H9 (cell line): ENCODE measurements at regions not wholly inside any gene's neighbourhood (a gene's known extent, or its start where the extent isn't known, plus 50 kb on each side); places are given as distances from the start of the nearest gene placed in this dataset.

Source experiments
- DNase-seq: peaks from one replicate; pipeline ENCODE4 v3.0.0-alpha.2; 2017
- H2AFZ ChIP-seq: one replicate; pipeline ENCODE4 v1.6.1; 2013; ENCODE audit warnings: mild to moderate bottlenecking, low read length, control low read depth, moderate library complexity
- H2AK5ac ChIP-seq: 2 replicates; pipeline ENCODE4 v1.6.1; 2013; ENCODE audit warnings: low read length, control low read depth, mixed read lengths; ENCODE audit not compliant: insufficient read length
- H2BK120ac ChIP-seq: one replicate; pipeline ENCODE4 v1.6.1; 2013; ENCODE audit warnings: low read depth, mild to moderate bottlenecking, low read length, control low read depth, inconsistent platforms; ENCODE audit not compliant: poor library complexity, severe bottlenecking
- H2BK12ac ChIP-seq: 2 replicates; pipeline ENCODE4 v1.6.1; 2013; ENCODE audit warnings: low read length, control low read depth, mixed read lengths, low read depth; ENCODE audit not compliant: insufficient read length
- H2BK15ac ChIP-seq: 2 replicates; pipeline ENCODE4 v1.6.1; 2013; ENCODE audit warnings: low read depth, low read length, control low read depth
- H2BK20ac ChIP-seq: one replicate; pipeline ENCODE4 v1.6.1; 2013; ENCODE audit warnings: low read depth, mild to moderate bottlenecking, low read length, control low read depth, inconsistent platforms; ENCODE audit not compliant: poor library complexity, severe bottlenecking
- H2BK5ac ChIP-seq: 2 replicates; pipeline ENCODE4 v1.6.1; 2013; ENCODE audit warnings: low read length, control low read depth, mixed read lengths; ENCODE audit not compliant: insufficient read length
- H3K14ac ChIP-seq: 2 replicates; pipeline ENCODE4 v1.6.1; 2013; ENCODE audit warnings: low read length, control low read depth; ENCODE audit not compliant: insufficient read depth
- H3K18ac ChIP-seq: 2 replicates; pipeline ENCODE4 v1.6.1; 2013; ENCODE audit warnings: low read depth, mild to moderate bottlenecking, mixed read lengths, low read length, control low read depth; ENCODE audit not compliant: insufficient read length
- H3K23ac ChIP-seq: 2 replicates; pipeline ENCODE4 v1.6.1; 2013; ENCODE audit warnings: low read length, control low read depth, mixed read lengths, low read depth; ENCODE audit not compliant: insufficient read length
- H3K23me2 ChIP-seq: 2 replicates; pipeline ENCODE4 v1.6.1; 2013; ENCODE audit warnings: low read depth, mild to moderate bottlenecking, mixed read lengths, low read length, control low read depth; ENCODE audit not compliant: insufficient read length, poor library complexity, severe bottlenecking
- H3K27ac ChIP-seq: 2 replicates; pipeline ENCODE4 v1.5.1; 2013; ENCODE audit warnings: low read length, control low read depth, mixed read lengths, low read depth; ENCODE audit not compliant: insufficient read length
- H3K27me3 ChIP-seq: 2 replicates; pipeline ENCODE4 v1.6.1; 2013; ENCODE audit warnings: low read length, control low read depth, inconsistent platforms; ENCODE audit not compliant: insufficient read depth
- H3K4ac ChIP-seq: 2 replicates; pipeline ENCODE4 v1.6.1; 2013; ENCODE audit warnings: low read depth, mild to moderate bottlenecking, control low read depth, inconsistent platforms, low read length, moderate library complexity
- H3K4me1 ChIP-seq: 2 replicates; pipeline ENCODE4 v1.6.1; 2013; ENCODE audit warnings: low read length, control low read depth, inconsistent platforms; ENCODE audit not compliant: insufficient read depth
- H3K4me2 ChIP-seq: 2 replicates; pipeline ENCODE4 v1.6.1; 2013; ENCODE audit warnings: low read length, control low read depth, mixed read lengths; ENCODE audit not compliant: insufficient read length, insufficient read depth
- H3K56ac ChIP-seq: 2 replicates; pipeline ENCODE4 v1.6.1; 2013; ENCODE audit warnings: low read depth, mild to moderate bottlenecking, mixed read lengths, low read length, control low read depth; ENCODE audit not compliant: insufficient read length
- H3K79me1 ChIP-seq: 2 replicates; pipeline ENCODE4 v1.6.1; 2013; ENCODE audit warnings: low read depth, mild to moderate bottlenecking, moderate library complexity, low read length, control low read depth, inconsistent platforms; ENCODE audit not compliant: insufficient read depth, poor library complexity, severe bottlenecking
- H3K79me2 ChIP-seq: 2 replicates; pipeline ENCODE4 v1.6.1; 2013; ENCODE audit warnings: low read length, control low read depth, inconsistent platforms; ENCODE audit not compliant: insufficient read depth
- H3K9ac ChIP-seq: 2 replicates; pipeline ENCODE4 v1.6.1; 2013; ENCODE audit warnings: low read length, control low read depth, mixed read lengths; ENCODE audit not compliant: insufficient read length; ENCODE audit errors: extremely low read depth
- H3K9me3 ChIP-seq: one replicate; pipeline ENCODE4 v1.6.1; 2013; ENCODE audit warnings: low read depth, low read length, inconsistent platforms; ENCODE audit not compliant: control insufficient read depth
- H3T11ph ChIP-seq: one replicate; pipeline ENCODE4 v1.6.1; 2013; ENCODE audit warnings: mild to moderate bottlenecking, low read length, control low read depth, inconsistent platforms
- H4K20me1 ChIP-seq: one replicate; pipeline ENCODE4 v1.6.1; 2013; ENCODE audit not compliant: control insufficient read depth, insufficient read length, insufficient read depth
- H4K5ac ChIP-seq: 2 replicates; pipeline ENCODE4 v1.6.1; 2013; ENCODE audit warnings: low read depth, mild to moderate bottlenecking, mixed read lengths, low read length, control low read depth; ENCODE audit not compliant: insufficient read length
- H4K8ac ChIP-seq: replicated peaks from 2 replicates; pipeline ENCODE4 v1.6.1; 2013; ENCODE audit warnings: low read length, control low read depth, mixed read lengths, low read depth; ENCODE audit not compliant: insufficient read length
- H4K91ac ChIP-seq: 2 replicates; pipeline ENCODE4 v1.6.1; 2013; ENCODE audit warnings: low read depth, mild to moderate bottlenecking, moderate library complexity, mixed read lengths, low read length, control low read depth; ENCODE audit not compliant: insufficient read length
- H3K27ac Mint-ChIP-seq, 3 experiments: 2 replicates in 2 of 3; 3 replicates in 1 of 3; pipeline ENCODE4 v1.8.0; 2020 to 2021; ENCODE audit warnings: mixed read lengths in 3 of 3, mild to moderate bottlenecking in 1 of 3, moderate library complexity in 1 of 3
- H3K27me3 Mint-ChIP-seq: 2 replicates; pipeline ENCODE4 v1.8.0; 2021; ENCODE audit warnings: low read depth, mild to moderate bottlenecking, moderate library complexity, mixed read lengths
- H3K36me3 Mint-ChIP-seq, 3 experiments: 2 replicates in 2 of 3; 3 replicates in 1 of 3; pipeline ENCODE4 v1.8.0; 2020 to 2021; ENCODE audit warnings: low read depth in 3 of 3, mixed read lengths in 3 of 3; ENCODE audit not compliant: insufficient read depth in 1 of 3
- H3K4me1 Mint-ChIP-seq, 2 experiments: 2 replicates each; pipeline ENCODE4 v1.8.0; 2020; ENCODE audit warnings: mixed read lengths in 2 of 2
- H3K4me3 Mint-ChIP-seq, 2 experiments: 2 replicates in 1 of 2; 3 replicates in 1 of 2; pipeline ENCODE4 v1.8.0; 2020 to 2021; ENCODE audit warnings: mild to moderate bottlenecking in 2 of 2, mixed read lengths in 2 of 2, moderate library complexity in 1 of 2
- H3K9me3 Mint-ChIP-seq, 2 experiments: 2 replicates in 1 of 2; 3 replicates in 1 of 2; pipeline ENCODE4 v1.8.0; 2020; ENCODE audit warnings: mild to moderate bottlenecking in 2 of 2, mixed read lengths in 2 of 2, moderate library complexity in 1 of 2
- WGBS: extraction: QIAGEN DNeasy Blood & Tissue Kit; methylation state at CpG from one replicate; pipeline ENCODE4 v1.1.7; 2013; ENCODE audit warnings: missing lambda C conversion rate, low lambda C conversion rate, mixed read lengths; ENCODE audit not compliant: insufficient read length; ENCODE audit errors: extremely low coverage; 5-methylcytosine and 5-hydroxymethylcytosine counted together
- TF ChIP-seq, protein P1 (sequence below): fragments of 200-600 bp; sonication (generic); conservative IDR thresholded peaks from 3 replicates; pipeline ENCODE4 v1.8.0; 2021; ENCODE audit warnings: antibody characterized with exemption, mild to moderate bottlenecking

DNA sequence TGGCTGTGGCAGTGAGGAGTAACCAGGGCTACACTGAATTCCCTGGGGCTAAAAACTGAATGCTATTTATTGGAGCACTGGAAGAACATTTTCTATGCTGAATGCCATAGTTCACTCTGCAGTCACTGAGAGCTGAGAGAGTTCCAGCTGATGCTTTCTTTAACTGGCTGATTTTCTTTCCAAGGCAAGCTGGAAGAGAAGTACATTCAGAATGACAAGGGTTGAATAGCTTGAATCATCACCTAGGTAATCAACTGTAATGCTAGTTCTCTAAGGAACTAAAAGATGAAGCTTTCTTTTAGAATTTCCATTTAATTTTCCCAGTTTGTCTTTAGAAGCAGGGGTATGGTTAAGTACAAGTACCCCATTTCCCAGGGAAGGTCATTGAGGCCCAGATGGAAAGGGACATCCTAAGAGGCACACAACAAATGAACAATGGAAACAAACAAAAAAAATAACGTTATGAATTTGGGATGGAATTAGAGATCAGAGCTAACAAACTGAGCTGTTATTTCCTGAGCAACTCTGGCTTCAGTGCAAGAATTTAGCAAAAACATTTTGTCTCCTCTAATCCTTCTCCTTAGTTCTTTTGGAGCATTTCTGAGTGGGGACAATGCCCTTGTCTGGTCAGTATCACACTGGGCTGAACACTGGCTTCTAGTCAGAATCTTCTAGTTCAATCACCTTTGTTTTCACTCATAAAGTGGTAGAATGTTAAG lies 132.8 kb upstream of the REG3A start:
- H3K4me1 ChIP-seq, result no peaks in the 10 kb centered on the region
- H2BK15ac ChIP-seq, result no peak overlapping the region
- no peak overlapping the region for H3K56ac ChIP-seq
- no peak overlapping the region for H3K27ac ChIP-seq
- H2BK12ac ChIP-seq, result no peak overlapping the region
- H3T11ph ChIP-seq, result no peak overlapping the region
- H3K14ac ChIP-seq, result no peak overlapping the region
- no peak overlapping the region for H3K23ac ChIP-seq
- H3K23me2 ChIP-seq, result no peaks in the 10 kb centered on the region
- no peak overlapping the region for H2AFZ ChIP-seq
- H4K8ac ChIP-seq, result no peak overlapping the region
- H4K91ac ChIP-seq, result no peak overlapping the region
- no peak overlapping the region for H3K9ac ChIP-seq
- H3K4me2 ChIP-seq, result no peak overlapping the region
- no peaks in the 10 kb centered on the region for H4K20me1 ChIP-seq
- peaks cover 15 to 18% of the 10 kb centered on the region in 2 experiments for H3K9me3 Mint-ChIP-seq
- H3K79me2 ChIP-seq, result no peaks in the 10 kb centered on the region
- H2BK20ac ChIP-seq, result no peak overlapping the region
- H3K4me1 Mint-ChIP-seq, result peaks cover 0 to 2% of the 10 kb centered on the region in 2 experiments; a peak in 1 of 4 replicates
- DNase-seq, result no peak
- no peak overlapping the region for H2BK120ac ChIP-seq
- no peak overlapping the region for H3K4me3 Mint-ChIP-seq
- H2BK5ac ChIP-seq, result no peak overlapping the region
- no peaks in the 10 kb centered on the region for H3K9me3 ChIP-seq
- TF ChIP-seq, protein P1, sequence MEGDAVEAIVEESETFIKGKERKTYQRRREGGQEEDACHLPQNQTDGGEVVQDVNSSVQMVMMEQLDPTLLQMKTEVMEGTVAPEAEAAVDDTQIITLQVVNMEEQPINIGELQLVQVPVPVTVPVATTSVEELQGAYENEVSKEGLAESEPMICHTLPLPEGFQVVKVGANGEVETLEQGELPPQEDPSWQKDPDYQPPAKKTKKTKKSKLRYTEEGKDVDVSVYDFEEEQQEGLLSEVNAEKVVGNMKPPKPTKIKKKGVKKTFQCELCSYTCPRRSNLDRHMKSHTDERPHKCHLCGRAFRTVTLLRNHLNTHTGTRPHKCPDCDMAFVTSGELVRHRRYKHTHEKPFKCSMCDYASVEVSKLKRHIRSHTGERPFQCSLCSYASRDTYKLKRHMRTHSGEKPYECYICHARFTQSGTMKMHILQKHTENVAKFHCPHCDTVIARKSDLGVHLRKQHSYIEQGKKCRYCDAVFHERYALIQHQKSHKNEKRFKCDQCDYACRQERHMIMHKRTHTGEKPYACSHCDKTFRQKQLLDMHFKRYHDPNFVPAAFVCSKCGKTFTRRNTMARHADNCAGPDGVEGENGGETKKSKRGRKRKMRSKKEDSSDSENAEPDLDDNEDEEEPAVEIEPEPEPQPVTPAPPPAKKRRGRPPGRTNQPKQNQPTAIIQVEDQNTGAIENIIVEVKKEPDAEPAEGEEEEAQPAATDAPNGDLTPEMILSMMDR, result no peak
- no peak overlapping the region for H3K4ac ChIP-seq
- WGBS, result no CpG with 5 or more reads among the region's 1 CpG
- no peak overlapping the region for H3K27ac Mint-ChIP-seq
- H3K18ac ChIP-seq, result no peak overlapping the region
- H3K79me1 ChIP-seq, result no peaks in the 10 kb centered on the region
- peaks cover 1% of the 10 kb centered on the region for H3K27me3 Mint-ChIP-seq
- no peak overlapping the region for H4K5ac ChIP-seq
- H3K27me3 ChIP-seq, result no peaks in the 10 kb centered on the region
- H3K36me3 Mint-ChIP-seq, result peaks cover 8 to 16% (median 13%) of the 10 kb centered on the region in 3 experiments
- H2AK5ac ChIP-seq, result no peak overlapping the region
